Tibial nerve (tissue), 4 donors: ENCODE measurements at regions not wholly inside any gene's neighbourhood (a gene's known extent, or its start where the extent isn't known, plus 50 kb on each side); places are given as distances from the start of the nearest gene placed in this dataset.

Experiments used
- DNase-seq, 2 donors: peaks; one replicate each; pipeline ENCODE4 v3.0.0-alpha.2; 2019; ENCODE audit warnings: low spot score in 2 of 2
- H3K27ac ChIP-seq, 4 donors: fragments of 200-600 bp; sonication (generic) in 3 of 4; one replicate each; pipeline ENCODE4 v1.5.1; 2017 to 2019; ENCODE audit warnings: mild to moderate bottlenecking in 1 of 4
- H3K27me3 ChIP-seq, 2 donors: fragments of 200-600 bp; sonication (generic) in 1 of 2; one replicate each; pipeline versions ENCODE4 v1.5.1 to v1.6.0; 2017 to 2019
- H3K36me3 ChIP-seq, 3 donors: fragments of 200-600 bp; sonication (generic); one replicate each; pipeline ENCODE4 v1.5.1; 2018 to 2019
- H3K4me1 ChIP-seq, 4 donors: fragments of 200-600 bp; sonication (generic) in 3 of 4; one replicate each; pipeline ENCODE4 v1.5.1; 2017 to 2019
- H3K4me3 ChIP-seq, 4 donors: fragments of 200-600 bp; sonication (generic) in 3 of 4; one replicate each; pipeline ENCODE4 v1.5.1; 2017 to 2019; ENCODE audit warnings: mild to moderate bottlenecking in 1 of 4, moderate library complexity in 1 of 4
- H3K9me3 ChIP-seq, 4 donors: fragments of 200-600 bp; sonication (generic) in 3 of 4; one replicate each; pipeline ENCODE4 v1.5.1; 2017 to 2019
- CTCF ChIP-seq, 5 experiments: fragments of 200-600 bp in 3 of 5; fragments of 450-650 bp in 2 of 5; sonication (generic) in 3 of 5; IDR thresholded peaks; one replicate each; pipeline ENCODE4 v1.5.1; 2016 to 2019; ENCODE audit warnings: antibody characterized with exemption in 5 of 5, mild to moderate bottlenecking in 3 of 5, moderate library complexity in 2 of 5
- EP300 ChIP-seq, 2 donors: sonication (generic); formaldehyde crosslinking; IDR thresholded peaks; one replicate each; pipeline ENCODE4 v1.6.1; 2017; ENCODE audit warnings: antibody characterized with exemption in 2 of 2, mild to moderate bottlenecking in 1 of 2
- POLR2A ChIP-seq, 2 donors: fragments of 450-650 bp; IDR thresholded peaks; one replicate each; pipeline ENCODE4 v1.6.1; 2017; ENCODE audit warnings: antibody characterized with exemption in 2 of 2, mild to moderate bottlenecking in 2 of 2, moderate library complexity in 2 of 2
- WGBS, 2 donors: methylation state at CpG; one replicate each; pipeline ENCODE4 v1.1.5; 2018; 5-methylcytosine and 5-hydroxymethylcytosine counted together

GRCh38 chr14:30156571-30156970 is 228.9 kb upstream of the PRKD1 start:
- 85 to 87% methylated on average over 9 of the region's 9 CpGs for WGBS, 2 donors

DNA sequence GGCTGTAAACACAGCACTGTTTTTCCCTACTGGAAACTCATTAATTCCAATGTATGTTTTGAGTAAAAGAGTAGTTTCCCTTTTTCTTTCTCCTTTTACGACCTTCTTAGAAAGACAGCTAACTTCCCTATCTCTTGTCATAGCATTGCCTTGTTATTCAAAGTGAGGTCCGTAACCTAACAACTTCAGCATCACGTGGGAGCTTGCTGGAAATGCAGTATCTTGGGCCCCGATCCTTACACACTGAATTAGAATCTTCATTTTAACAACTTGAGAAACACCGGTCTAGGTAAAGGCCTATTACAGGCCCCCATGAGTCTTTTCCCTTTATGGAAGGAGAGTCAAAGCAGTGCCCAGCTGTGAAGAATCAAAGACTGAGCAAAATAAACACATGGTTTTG is 230.7 kb upstream of the PRKD1 start:
- Histone ChIP-seq H3K9me3 (no peaks in the 10 kb centered on the region), H3K27me3 (no peaks in the 10 kb centered on the region), H3K36me3 (no peaks in the 10 kb centered on the region), H3K27ac (no peak overlapping the region), H3K4me3 (no peak overlapping the region), H3K4me1 (no peaks in the 10 kb centered on the region)
- DNase-seq: no peak
- WGBS, 2 donors: 49 to 53% methylated on average over 5 of the region's 5 CpGs
- TF ChIP-seq EP300 (IDR thresholded peaks at IDR 0.05): no peak
- no peak for TF ChIP-seq POLR2A (IDR thresholded peaks at IDR 0.05)
- no peak for TF ChIP-seq CTCF (IDR thresholded peaks at IDR 0.05)

More at GRCh38 chr14:30156571-30156970, 228.9 kb upstream of the PRKD1 start:
- Histone ChIP-seq H3K4me1 (no peaks in the 10 kb centered on the region), H3K36me3 (no peaks in the 10 kb centered on the region), H3K9me3 (no peaks in the 10 kb centered on the region), H3K27ac (no peak overlapping the region), H3K27me3 (no peaks in the 10 kb centered on the region), H3K4me3 (no peak overlapping the region)
- no peak for TF ChIP-seq CTCF (IDR thresholded peaks at IDR 0.05)
- TF ChIP-seq POLR2A (IDR thresholded peaks at IDR 0.05): no peak
- no peak for TF ChIP-seq EP300 (IDR thresholded peaks at IDR 0.05)
- no peak for DNase-seq

DNA sequence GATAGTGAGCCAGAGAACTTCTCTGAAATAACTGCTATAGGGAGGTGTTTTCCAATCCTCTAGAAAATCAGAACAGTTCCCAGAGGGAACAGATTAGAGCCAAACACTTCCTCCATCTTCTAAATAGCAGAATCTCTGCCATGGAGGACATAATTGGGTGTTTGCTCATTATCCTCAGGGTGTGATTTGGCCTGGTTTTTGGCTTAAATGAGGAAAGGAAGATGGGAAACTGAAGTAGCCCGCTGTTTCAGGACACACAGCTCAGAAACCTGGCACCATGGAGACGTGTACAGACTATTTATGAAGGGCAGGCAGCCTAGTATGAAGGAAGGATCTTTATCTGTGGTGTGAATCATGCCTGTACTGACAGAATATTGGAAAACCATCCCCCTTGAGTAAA is 231.7 kb upstream of the PRKD1 start:
- TF ChIP-seq EP300 (IDR thresholded peaks at IDR 0.05) (no peak), POLR2A (IDR thresholded peaks at IDR 0.05) (no peak), CTCF (IDR thresholded peaks at IDR 0.05) (no peak)
- H3K9me3 ChIP-seq: no peaks in the 10 kb centered on the region
- H3K4me3 ChIP-seq: no peak overlapping the region
- no peak for DNase-seq
- H3K36me3 ChIP-seq: no peaks in the 10 kb centered on the region
- no peaks in the 10 kb centered on the region for H3K4me1 ChIP-seq
- no peak overlapping the region for H3K27ac ChIP-seq
- H3K27me3 ChIP-seq: no peaks in the 10 kb centered on the region
- WGBS, 2 donors: 76% methylated on average over 2 of the region's 2 CpGs

- H3K27me3 ChIP-seq: no peaks in the 10 kb centered on the region
- TF ChIP-seq CTCF (IDR thresholded peaks at IDR 0.05): no peak
- TF ChIP-seq POLR2A (IDR thresholded peaks at IDR 0.05): no peak
- no peak for TF ChIP-seq EP300 (IDR thresholded peaks at IDR 0.05)
- no peak overlapping the region for H3K4me3 ChIP-seq
- H3K4me1 ChIP-seq: no peaks in the 10 kb centered on the region
- H3K9me3 ChIP-seq: no peaks in the 10 kb centered on the region
- H3K36me3 ChIP-seq: no peaks in the 10 kb centered on the region
- DNase-seq: no peak
- 86 to 90% methylated on average over 5 of the region's 5 CpGs for WGBS, 2 donors
- H3K27ac ChIP-seq: no peak overlapping the region
These were observed 233.0 kb upstream of the PRKD1 start for GRCh38 chr14:30160608-30161007.

GRCh38 chr14:30162066-30162465 is 234.4 kb upstream of the PRKD1 start:
- Histone ChIP-seq H3K27me3 (no peaks in the 10 kb centered on the region), H3K4me1 (no peaks in the 10 kb centered on the region), H3K36me3 (no peaks in the 10 kb centered on the region), H3K9me3 (no peaks in the 10 kb centered on the region), H3K4me3 (no peak overlapping the region), H3K27ac (no peak overlapping the region)
- no peak for DNase-seq
- WGBS, 2 donors: 62 to 68% methylated on average over 1 of the region's 1 CpG
- TF ChIP-seq CTCF (IDR thresholded peaks at IDR 0.05) (no peak), EP300 (IDR thresholded peaks at IDR 0.05) (no peak), POLR2A (IDR thresholded peaks at IDR 0.05) (no peak)
